Type B pancreatic cell (in vitro differentiated cells): ENCODE measurements at regions not wholly inside any gene's neighbourhood (a gene's known extent, or its start where the extent isn't known, plus 50 kb on each side); places are given as distances from the start of the nearest gene placed in this dataset.
"Not testable (repeated sequence)": the region's sequence is repeated elsewhere in the genome, so short reads cannot be mapped to it uniquely, and the experiment has no call there.

Source experiments
- DNase-seq: peaks from one replicate; pipeline ENCODE4 v3.0.0; 2021; ENCODE audit warnings: mixed read lengths; ENCODE audit not compliant: unreplicated experiment; ENCODE audit errors: extremely low spot score
- H3K27ac Mint-ChIP-seq: 2 replicates; pipeline ENCODE4 v1.8.0; 2021; ENCODE audit warnings: mild to moderate bottlenecking, mixed read lengths
- H3K27me3 Mint-ChIP-seq: 2 replicates; pipeline ENCODE4 v1.8.0; 2021; ENCODE audit warnings: mixed read lengths
- H3K36me3 Mint-ChIP-seq: 2 replicates; pipeline ENCODE4 v1.8.0; 2021; ENCODE audit warnings: mixed read lengths
- H3K4me1 Mint-ChIP-seq: one replicate; pipeline ENCODE4 v1.8.0; 2021; ENCODE audit warnings: mixed read lengths; ENCODE audit not compliant: unreplicated experiment
- H3K4me3 Mint-ChIP-seq: 2 replicates; pipeline ENCODE4 v1.8.0; 2021; ENCODE audit warnings: mild to moderate bottlenecking, mixed read lengths
- H3K9me3 Mint-ChIP-seq: 2 replicates; pipeline ENCODE4 v1.8.0; 2021; ENCODE audit warnings: mixed read lengths
- CTCF ChIP-seq: fragments of 200-600 bp; sonication (generic); conservative IDR thresholded peaks from 2 replicates; pipeline ENCODE4 v1.5.0; 2021; ENCODE audit warnings: antibody characterized with exemption, mild to moderate bottlenecking

DNA sequence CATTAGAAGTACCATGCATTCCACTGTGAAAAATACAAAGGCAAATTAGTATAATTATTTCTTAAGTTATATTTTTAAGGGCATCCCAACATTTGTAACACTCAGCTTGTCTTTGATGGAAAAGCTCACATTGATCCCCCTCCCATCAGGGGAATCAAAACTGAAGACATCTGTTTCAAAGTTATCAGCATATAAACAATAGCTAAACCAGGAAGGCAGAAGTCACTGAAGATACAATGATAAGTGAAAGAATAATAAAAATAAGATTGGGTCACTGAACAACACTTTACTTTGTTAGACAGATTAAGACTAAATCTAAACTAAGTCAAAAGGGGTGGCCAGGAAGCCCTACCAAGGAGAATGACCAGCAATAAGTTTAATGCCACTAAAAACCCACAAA lies 801.9 kb upstream of the ACO1 start:
- no peak for DNase-seq
- no peak for TF ChIP-seq CTCF
- no peaks in the 10 kb centered on the region for H3K27me3 Mint-ChIP-seq
- peaks cover 4% of the 10 kb centered on the region for H3K4me1 Mint-ChIP-seq
- no peak overlapping the region for H3K4me3 Mint-ChIP-seq
- H3K36me3 Mint-ChIP-seq: no peaks in the 10 kb centered on the region
- no peaks in the 10 kb centered on the region for H3K9me3 Mint-ChIP-seq
- no peak overlapping the region for H3K27ac Mint-ChIP-seq

GRCh38 chr9:31585158-31585557 lies 799.3 kb upstream of the ACO1 start:
- no peaks in the 10 kb centered on the region for H3K36me3 Mint-ChIP-seq
- no peak for TF ChIP-seq CTCF
- H3K27me3 Mint-ChIP-seq: no peaks in the 10 kb centered on the region
- no peak for DNase-seq
- H3K9me3 Mint-ChIP-seq: no peaks in the 10 kb centered on the region
- H3K4me3 Mint-ChIP-seq: no peak overlapping the region
- no peak overlapping the region for H3K27ac Mint-ChIP-seq
- H3K4me1 Mint-ChIP-seq: peaks cover 4% of the 10 kb centered on the region

DNA sequence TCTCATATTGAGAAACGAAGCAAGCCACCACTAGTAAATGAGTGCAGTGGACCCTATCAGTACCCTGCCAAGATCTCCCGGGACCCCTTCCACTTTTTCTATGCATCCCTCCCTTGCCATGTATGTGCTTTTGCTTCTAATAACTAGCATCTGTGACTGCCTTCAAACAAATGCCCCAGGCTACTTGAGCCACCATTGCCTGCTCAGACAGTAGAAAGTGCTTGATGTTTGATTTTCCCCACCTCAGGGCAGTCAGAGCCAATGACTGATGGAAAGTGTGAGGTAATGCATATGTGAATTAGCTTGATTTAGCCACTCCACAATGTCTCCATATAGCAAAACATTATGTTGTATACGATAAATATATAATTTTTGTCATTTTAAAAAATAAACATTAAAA lies 797.3 kb upstream of the ACO1 start:
- no peaks in the 10 kb centered on the region for H3K9me3 Mint-ChIP-seq
- no peak for DNase-seq
- no peak overlapping the region for H3K27ac Mint-ChIP-seq
- TF ChIP-seq CTCF: no peak
- no peaks in the 10 kb centered on the region for H3K27me3 Mint-ChIP-seq
- peaks cover 4% of the 10 kb centered on the region for H3K4me1 Mint-ChIP-seq
- H3K4me3 Mint-ChIP-seq: no peak overlapping the region
- H3K36me3 Mint-ChIP-seq: no peaks in the 10 kb centered on the region

DNA sequence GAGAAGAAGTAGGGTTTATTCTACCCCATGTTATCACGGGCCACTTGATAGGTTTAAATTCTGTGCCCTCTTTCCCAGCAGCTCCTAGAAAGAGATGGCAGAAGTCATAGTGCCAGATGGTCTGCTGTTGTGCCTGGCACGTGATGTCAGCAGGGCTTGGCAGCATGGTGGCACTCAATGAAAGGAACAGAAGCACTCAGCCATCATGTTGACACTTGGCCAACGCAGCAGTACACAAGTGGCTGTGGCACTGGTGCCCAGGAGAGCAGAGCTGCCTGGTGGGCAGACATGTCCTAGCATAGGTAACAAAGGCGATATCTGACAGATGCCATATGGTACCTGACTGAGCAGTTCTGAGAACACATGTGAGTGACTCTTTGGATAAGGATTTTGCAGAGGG lies 796.4 kb upstream of the ACO1 start:
- no peak for TF ChIP-seq CTCF
- Mint-ChIP-seq H3K9me3 (no peaks in the 10 kb centered on the region), H3K4me3 (no peak overlapping the region), H3K27me3 (no peaks in the 10 kb centered on the region), H3K27ac (no peak overlapping the region), H3K36me3 (no peaks in the 10 kb centered on the region), H3K4me1 (peaks cover 4% of the 10 kb centered on the region)
- DNase-seq: no peak

GRCh38 chr9:31588756-31589155 lies 795.7 kb upstream of the ACO1 start:
- no peak overlapping the region for H3K27ac Mint-ChIP-seq
- no peaks in the 10 kb centered on the region for H3K9me3 Mint-ChIP-seq
- no peak for TF ChIP-seq CTCF
- no peak for DNase-seq
- no peaks in the 10 kb centered on the region for H3K27me3 Mint-ChIP-seq
- no peaks in the 10 kb centered on the region for H3K36me3 Mint-ChIP-seq
- H3K4me1 Mint-ChIP-seq: peaks cover 4% of the 10 kb centered on the region
- H3K4me3 Mint-ChIP-seq: no peak overlapping the region

- H3K9me3 Mint-ChIP-seq: no peaks in the 10 kb centered on the region
- no peaks in the 10 kb centered on the region for H3K36me3 Mint-ChIP-seq
- H3K4me1 Mint-ChIP-seq: peaks cover 4% of the 10 kb centered on the region
- no peaks in the 10 kb centered on the region for H3K27me3 Mint-ChIP-seq
- no peak for DNase-seq
- no peak overlapping the region for H3K27ac Mint-ChIP-seq
- no peak for TF ChIP-seq CTCF
- H3K4me3 Mint-ChIP-seq: no peak overlapping the region
These were observed 794.4 kb upstream of the ACO1 start for GRCh38 chr9:31590091-31590490.

DNA sequence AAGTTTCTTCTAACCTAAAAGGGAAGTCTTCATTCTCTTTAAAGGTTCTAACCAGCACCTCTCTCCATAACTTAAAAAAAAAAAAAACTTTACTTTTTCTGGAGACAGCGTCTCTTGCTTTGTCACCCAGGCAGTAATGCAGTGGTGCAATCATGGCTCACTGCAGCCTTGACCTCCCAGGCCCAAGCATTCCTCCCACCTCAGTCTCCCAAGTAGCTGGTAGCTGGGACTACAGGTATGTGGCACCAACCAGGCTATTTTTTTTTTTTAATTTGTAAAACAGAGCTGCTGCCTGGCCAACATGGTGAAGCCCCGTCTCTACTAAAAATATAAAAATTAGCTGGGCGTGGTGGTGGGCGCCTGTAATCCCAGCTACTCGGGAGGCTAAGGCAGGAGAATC lies 787.4 kb upstream of the ACO1 start:
- not testable (repeated sequence) for H3K27ac Mint-ChIP-seq, H3K4me3 Mint-ChIP-seq, H3K4me1 Mint-ChIP-seq, DNase-seq, H3K27me3 Mint-ChIP-seq, H3K36me3 Mint-ChIP-seq, H3K9me3 Mint-ChIP-seq
